RWPE1 (cell line): ENCODE measurements at regions not wholly inside any gene's neighbourhood (a gene's known extent, or its start where the extent isn't known, plus 50 kb on each side); places are given as distances from the start of the nearest gene placed in this dataset.

ENCODE experiments used
- CTCF ChIA-PET: fragments of 350-600 bp; sonication (Branson Sonifier 250); formaldehyde crosslinking; extraction: SDS; loops from one replicate; lab custom pipeline; 2021; lab: Yijun Ruan, JAX
- POLR2A ChIA-PET: fragments of 400-600 bp; formaldehyde crosslinking; extraction: SDS; loops from one replicate; lab custom pipeline; 2020; ENCODE audit warnings: antibody characterized with exemption; ENCODE audit not compliant: low non-redundant PET; lab: Yijun Ruan, JAX
- DNase-seq: peaks from one replicate; pipeline ENCODE4 v3.0.0; 2012; ENCODE audit warnings: low spot score
- H3K27ac ChIP-seq: fragments of 450-650 bp; 2 replicates; pipeline ENCODE4 v1.5.1; 2017
- TF ChIP-seq, protein P1 (sequence below): fragments of 450-650 bp; conservative IDR thresholded peaks from 2 replicates; pipeline ENCODE4 v1.5.1; 2017; ENCODE audit warnings: low read depth, mild to moderate bottlenecking

DNA sequence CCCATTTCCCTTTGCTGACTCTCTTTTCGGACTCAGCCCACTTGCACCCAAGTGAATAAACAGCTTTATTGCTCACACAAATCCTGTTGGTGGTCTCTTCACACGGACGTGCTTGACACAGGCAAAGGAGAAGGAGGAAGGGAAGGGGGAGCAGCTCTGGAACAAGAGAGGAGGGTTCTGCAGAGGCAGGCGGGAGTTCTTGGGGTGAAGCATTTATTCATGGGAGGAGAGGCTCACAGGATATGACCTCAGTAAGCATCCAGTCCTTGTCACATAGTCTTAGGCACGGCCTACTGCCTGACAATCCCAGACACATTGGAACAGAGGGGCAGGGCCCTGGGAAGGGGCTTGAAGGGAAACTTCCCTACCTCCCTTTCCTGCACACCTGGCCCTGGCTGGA lies 171.7 kb upstream of the HS6ST1 start:
- CTCF ChIA-PET: no interaction called here
- no peak overlapping the region for H3K27ac ChIP-seq
- TF ChIP-seq, protein P1, sequence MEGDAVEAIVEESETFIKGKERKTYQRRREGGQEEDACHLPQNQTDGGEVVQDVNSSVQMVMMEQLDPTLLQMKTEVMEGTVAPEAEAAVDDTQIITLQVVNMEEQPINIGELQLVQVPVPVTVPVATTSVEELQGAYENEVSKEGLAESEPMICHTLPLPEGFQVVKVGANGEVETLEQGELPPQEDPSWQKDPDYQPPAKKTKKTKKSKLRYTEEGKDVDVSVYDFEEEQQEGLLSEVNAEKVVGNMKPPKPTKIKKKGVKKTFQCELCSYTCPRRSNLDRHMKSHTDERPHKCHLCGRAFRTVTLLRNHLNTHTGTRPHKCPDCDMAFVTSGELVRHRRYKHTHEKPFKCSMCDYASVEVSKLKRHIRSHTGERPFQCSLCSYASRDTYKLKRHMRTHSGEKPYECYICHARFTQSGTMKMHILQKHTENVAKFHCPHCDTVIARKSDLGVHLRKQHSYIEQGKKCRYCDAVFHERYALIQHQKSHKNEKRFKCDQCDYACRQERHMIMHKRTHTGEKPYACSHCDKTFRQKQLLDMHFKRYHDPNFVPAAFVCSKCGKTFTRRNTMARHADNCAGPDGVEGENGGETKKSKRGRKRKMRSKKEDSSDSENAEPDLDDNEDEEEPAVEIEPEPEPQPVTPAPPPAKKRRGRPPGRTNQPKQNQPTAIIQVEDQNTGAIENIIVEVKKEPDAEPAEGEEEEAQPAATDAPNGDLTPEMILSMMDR: no peak
- POLR2A ChIA-PET: no interaction called here
- no peak for DNase-seq

DNA sequence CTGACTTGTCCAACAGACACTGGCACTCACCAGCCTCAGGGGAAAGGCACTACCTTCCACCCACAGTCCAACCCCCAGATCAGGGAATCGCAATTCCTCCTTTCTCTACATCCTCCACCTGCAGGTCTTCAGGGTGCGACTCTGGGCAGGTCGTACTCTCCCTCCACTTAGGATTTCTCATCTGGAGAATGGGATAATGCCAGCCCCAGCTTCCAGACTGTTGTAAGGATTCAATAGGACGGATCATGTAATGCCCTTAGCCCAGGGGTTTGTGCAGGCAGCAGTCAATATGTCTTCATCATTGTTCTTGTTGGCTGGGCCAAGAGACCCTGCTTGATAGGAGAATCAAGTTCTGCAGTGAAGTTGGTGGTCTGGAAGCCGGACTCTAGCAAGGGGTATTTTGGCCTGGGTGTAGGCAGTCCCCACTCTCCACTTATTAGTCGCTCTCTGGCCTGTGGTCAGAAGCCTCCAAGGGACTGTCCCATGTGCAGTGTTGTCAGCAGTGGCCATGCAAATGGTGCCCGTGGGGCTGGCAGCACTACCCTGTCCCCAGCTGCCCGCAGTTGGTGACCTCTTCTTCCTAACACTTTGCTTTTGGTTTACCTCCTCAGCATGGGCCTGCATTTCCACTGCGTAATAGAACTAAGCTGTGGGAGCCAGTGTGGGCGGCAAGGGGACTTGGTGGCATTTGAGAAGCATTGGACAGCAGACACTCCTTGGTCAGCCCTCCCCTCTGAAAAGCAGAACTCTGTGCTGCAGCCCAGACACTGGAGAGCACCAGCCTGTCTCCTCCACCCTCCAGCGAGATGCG lies 172.4 kb upstream of the HS6ST1 start:
- DNase-seq: no peak
- CTCF ChIA-PET: no interaction called here
- TF ChIP-seq, protein P1: no peak
- POLR2A ChIA-PET: no interaction called here
- H3K27ac ChIP-seq: no peak overlapping the region

DNA sequence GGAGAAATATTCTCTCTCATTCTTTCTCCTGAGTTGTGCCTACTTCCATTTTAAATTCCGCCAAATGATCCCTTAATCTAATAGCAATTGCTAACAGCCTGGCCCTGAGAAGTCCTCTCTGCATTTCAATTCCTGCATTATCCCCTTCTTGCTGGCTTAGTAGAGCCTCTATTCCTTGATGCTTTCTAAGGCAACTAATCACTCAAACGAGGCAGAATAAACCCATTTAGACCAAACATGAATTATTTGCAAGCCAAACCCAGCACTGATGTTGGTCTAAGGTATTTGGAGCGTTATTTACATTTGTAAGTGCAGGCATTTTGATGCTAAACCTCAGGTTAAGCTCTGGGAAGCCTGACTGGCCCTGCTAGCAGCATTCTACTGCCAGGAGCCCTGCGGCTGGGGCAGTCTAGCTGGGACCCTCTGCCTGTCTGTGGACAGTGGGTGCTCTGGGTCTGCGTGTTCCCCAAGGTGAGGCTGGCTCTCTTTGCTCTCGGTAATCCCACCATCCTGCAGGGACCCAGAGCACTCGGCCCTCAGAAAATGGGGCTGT lies 173.1 kb upstream of the HS6ST1 start:
- H3K27ac ChIP-seq: no peak overlapping the region
- POLR2A ChIA-PET: no interaction called here
- no peak for DNase-seq
- CTCF ChIA-PET: no interaction called here
- TF ChIP-seq, protein P1: no peak

DNA sequence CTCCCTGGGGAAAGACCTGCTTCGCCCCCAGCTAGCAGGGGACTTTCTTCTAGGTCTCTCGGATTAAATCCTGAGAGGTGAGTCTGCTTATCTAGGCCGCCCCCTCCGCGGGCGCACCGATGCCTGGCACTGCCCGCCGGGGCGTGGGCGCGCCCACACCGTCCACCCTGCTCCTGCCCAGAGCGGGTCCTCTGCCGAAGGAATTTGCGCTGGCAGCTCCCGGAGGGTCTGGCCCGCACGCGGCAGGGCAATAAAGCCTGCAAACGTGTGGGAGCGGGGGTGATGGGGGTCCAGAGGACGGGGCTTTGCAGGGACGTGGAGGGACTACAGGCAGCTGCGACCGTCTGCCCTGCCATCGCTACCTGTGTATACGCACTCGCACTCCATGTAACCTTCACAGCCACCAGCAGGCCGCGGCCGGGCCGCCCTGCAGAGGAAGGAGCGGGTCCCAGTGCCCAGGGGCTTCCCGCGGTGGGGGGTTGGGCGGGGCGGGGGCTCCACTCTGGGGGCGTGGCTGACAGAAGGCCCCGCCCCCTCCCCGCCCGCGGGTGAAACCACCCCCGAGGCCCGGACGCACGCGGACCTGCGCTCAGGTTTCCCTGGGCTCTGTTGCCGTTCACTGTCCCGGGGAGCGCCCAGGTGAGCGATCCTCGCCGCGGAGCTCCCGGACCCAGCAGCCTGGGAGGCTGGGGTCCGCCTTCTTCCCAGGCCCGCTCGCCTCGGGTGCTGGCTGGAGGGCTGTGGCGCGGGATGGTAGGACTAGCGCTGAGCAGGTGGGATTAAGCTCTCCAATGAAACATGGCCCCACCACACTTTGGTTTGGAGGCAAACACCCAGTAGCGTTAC lies 174.5 kb upstream of the HS6ST1 start:
- H3K27ac ChIP-seq: no peak overlapping the region
- TF ChIP-seq, protein P1: no peak
- no peak for DNase-seq
- POLR2A ChIA-PET: no interaction called here
- CTCF ChIA-PET: no interaction called here

DNA sequence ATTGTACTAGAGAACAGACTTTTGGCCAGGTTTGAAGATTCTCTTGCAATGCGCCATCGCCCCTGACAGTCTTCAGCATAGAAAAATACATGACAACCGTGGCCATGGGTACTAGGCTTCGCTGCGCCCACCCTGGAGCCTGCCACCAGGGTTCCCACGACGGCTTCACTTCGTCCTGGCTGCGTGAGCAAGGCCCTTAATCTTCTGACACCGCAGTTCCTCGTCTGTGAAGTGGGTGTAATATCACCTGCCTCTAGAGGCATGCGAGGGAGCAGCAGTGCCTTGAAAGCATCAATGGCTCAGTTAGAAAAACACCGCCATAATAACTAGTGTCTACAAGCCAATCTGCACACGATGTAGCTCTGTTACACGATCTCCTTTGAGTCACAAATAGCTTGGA lies 175.2 kb upstream of the HS6ST1 start:
- H3K27ac ChIP-seq: no peak overlapping the region
- ChIA-PET CTCF (no interaction called here), POLR2A (no interaction called here)
- TF ChIP-seq, protein P1: no peak
- no peak for DNase-seq

DNA sequence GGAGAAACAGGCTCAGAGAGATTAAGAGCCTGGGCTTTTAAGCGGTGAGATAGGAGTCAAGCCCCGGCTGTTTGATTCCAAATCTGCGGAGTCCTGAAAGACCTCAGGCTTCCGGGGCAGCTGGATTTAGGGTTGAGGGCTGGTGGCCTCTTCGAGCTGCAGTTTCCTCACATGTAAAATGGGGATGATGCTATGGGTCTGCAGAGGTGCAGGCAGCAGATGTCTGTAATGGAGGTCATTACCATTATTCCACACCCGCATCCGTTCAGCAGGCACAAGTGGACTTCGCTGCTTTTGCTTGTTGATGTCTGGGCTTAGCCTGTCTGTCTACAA lies 175.6 kb upstream of the HS6ST1 start:
- CTCF ChIA-PET: no interaction called here
- POLR2A ChIA-PET: no interaction called here
- H3K27ac ChIP-seq: no peak overlapping the region
- TF ChIP-seq, protein P1: no peak
- DNase-seq: no peak
